Sigmoid colon (tissue), 4 donors: ENCODE measurements at regions not wholly inside any gene's neighbourhood (a gene's known extent, or its start where the extent isn't known, plus 50 kb on each side); places are given as distances from the start of the nearest gene placed in this dataset.

Experiments used
- EP300 ChIP-seq, 4 donors: sonication (generic); formaldehyde crosslinking; IDR thresholded peaks; one replicate each; pipeline ENCODE4 v1.6.1; 2017; ENCODE audit warnings: antibody characterized with exemption in 4 of 4
- POLR2A ChIP-seq, 2 donors: fragments of 450-650 bp; IDR thresholded peaks; one replicate each; pipeline ENCODE4 v1.6.1; 2016; ENCODE audit warnings: antibody characterized with exemption in 2 of 2, mild to moderate bottlenecking in 2 of 2, moderate library complexity in 2 of 2
- POLR2AphosphoS5 ChIP-seq, 4 donors: sonication (generic); formaldehyde crosslinking; IDR thresholded peaks; one replicate each; pipeline ENCODE4 v1.6.1; 2017; ENCODE audit warnings: antibody characterized with exemption in 4 of 4
- TF ChIP-seq, protein P1 (sequence below), 4 experiments: fragments of 450-650 bp in 3 of 4; fragments of 200-600 bp in 1 of 4; IDR thresholded peaks; one replicate each; pipeline ENCODE4 v1.5.1; 2016 to 2019; ENCODE audit warnings: antibody characterized with exemption in 4 of 4, mild to moderate bottlenecking in 3 of 4, moderate library complexity in 2 of 4

DNA sequence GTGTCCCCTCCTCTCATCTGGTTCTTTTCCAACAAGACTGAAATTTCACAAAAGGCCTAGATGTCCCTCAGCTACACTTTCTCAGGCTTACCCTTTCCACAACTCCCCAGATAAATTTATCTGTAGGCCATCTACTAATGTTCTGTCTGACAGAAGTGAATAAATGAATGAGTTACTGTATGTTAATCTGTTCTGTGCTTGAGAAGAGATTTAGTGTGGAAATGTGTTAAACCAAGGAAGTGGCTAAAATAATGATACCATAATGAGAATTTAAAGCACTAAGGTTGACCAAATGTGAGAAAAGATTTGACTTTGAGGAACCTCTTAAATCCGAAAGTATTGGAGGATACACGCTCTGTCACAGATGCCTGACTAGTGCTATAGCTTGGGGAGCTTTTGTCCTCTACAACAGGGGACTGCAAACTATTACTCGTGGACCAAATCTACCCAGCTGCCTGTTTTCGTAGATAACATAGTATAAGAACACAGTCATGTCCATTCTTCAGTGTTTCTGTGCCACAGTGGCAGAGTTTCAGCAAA lies 74.8 kb upstream of the P2RY1 start:
- TF ChIP-seq POLR2AphosphoS5 (IDR thresholded peaks at IDR 0.05) (no peak), POLR2A (IDR thresholded peaks at IDR 0.05) (no peak), EP300 (IDR thresholded peaks at IDR 0.05) (no peak)
- TF ChIP-seq, protein P1, sequence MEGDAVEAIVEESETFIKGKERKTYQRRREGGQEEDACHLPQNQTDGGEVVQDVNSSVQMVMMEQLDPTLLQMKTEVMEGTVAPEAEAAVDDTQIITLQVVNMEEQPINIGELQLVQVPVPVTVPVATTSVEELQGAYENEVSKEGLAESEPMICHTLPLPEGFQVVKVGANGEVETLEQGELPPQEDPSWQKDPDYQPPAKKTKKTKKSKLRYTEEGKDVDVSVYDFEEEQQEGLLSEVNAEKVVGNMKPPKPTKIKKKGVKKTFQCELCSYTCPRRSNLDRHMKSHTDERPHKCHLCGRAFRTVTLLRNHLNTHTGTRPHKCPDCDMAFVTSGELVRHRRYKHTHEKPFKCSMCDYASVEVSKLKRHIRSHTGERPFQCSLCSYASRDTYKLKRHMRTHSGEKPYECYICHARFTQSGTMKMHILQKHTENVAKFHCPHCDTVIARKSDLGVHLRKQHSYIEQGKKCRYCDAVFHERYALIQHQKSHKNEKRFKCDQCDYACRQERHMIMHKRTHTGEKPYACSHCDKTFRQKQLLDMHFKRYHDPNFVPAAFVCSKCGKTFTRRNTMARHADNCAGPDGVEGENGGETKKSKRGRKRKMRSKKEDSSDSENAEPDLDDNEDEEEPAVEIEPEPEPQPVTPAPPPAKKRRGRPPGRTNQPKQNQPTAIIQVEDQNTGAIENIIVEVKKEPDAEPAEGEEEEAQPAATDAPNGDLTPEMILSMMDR (IDR thresholded peaks at IDR 0.05), result no peak
